K562 (cell line): ENCODE measurements at regions not wholly inside any gene's neighbourhood (a gene's known extent, or its start where the extent isn't known, plus 50 kb on each side); places are given as distances from the start of the nearest gene placed in this dataset.

ENCODE experiments used
- ATAC-seq: fragments of 200-7000 bp; cut with Tn5 transposase; 3 replicates; pipeline ENCODE4 v1.9.1; 2020; ENCODE audit warnings: moderate library complexity
- BruUV-seq: library from RNA; stranded (reverse); fragments of 400-500 nt; replicated peaks from 2 replicates; lab custom pipeline; 2021; lab: Mats Ljungman, UMichigan
- CTCF ChIA-PET: fragments of 300-600 bp; formaldehyde crosslinking; extraction: SDS; loops from one replicate; lab custom pipeline; 2021; ENCODE audit warnings: low intra/inter-chr PET ratio; lab: Yijun Ruan, JAX
- POLR2A ChIA-PET: fragments of 300-600, 350-650 bp; sonication (Branson Sonifier 250); formaldehyde crosslinking; extraction: SDS; loops from one replicate; lab custom pipeline; 2021; ENCODE audit warnings: antibody characterized with exemption, inconsistent platforms; lab: Yijun Ruan, JAX
- DNase-seq, 4 experiments: peaks; one replicate each; pipeline versions ENCODE4 v3.0.0 to v3.0.0-alpha.2; 2011 to 2018; ENCODE audit warnings: low spot score in 3 of 4, mixed read lengths in 3 of 4; ENCODE audit errors: extremely low read depth in 1 of 4
- FAIRE-seq: peaks from 2 replicates; lab custom pipeline; 2011; peaks lifted over from hg19 to GRCh38; lab: Jason Lieb, UNC
- H2AFZ ChIP-seq: 2 replicates; pipeline ENCODE4 v1.6.0; 2011; ENCODE audit warnings: low read depth, low read length, control low read depth, inconsistent platforms
- H3K27ac ChIP-seq: fragments of 200-600 bp; 3 replicates; pipeline ENCODE4 v1.8.0; 2011; ENCODE audit warnings: low read depth, mild to moderate bottlenecking, control low read depth, inconsistent platforms, low read length, moderate library complexity, mixed read lengths; ENCODE audit errors: extremely low read depth
- H3K27me3 ChIP-seq, 2 experiments: fragments of 300-600 bp in 1 of 2; 2 replicates in 1 of 2; 3 replicates in 1 of 2; pipeline versions ENCODE4 v1.6.0 to v1.8.0; 2011; ENCODE audit warnings: inconsistent platforms in 2 of 2, low read length in 2 of 2, mild to moderate bottlenecking in 1 of 2, mixed read lengths in 1 of 2, moderate library complexity in 1 of 2; ENCODE audit not compliant: control insufficient read depth in 2 of 2, insufficient read depth in 2 of 2
- H3K36me3 ChIP-seq: fragments of 300-600 bp; 3 replicates; pipeline ENCODE4 v1.8.0; 2011; ENCODE audit warnings: mild to moderate bottlenecking, low read length, inconsistent platforms; ENCODE audit not compliant: control insufficient read depth, insufficient read depth
- H3K4me1 ChIP-seq, 2 experiments: fragments of 200-600 bp in 1 of 2; replicated peaks in 1 of 2; 2 replicates in 1 of 2; 3 replicates in 1 of 2; pipeline versions ENCODE4 v1.5.1 to v1.8.0; 2011; ENCODE audit warnings: inconsistent platforms in 2 of 2, low read length in 2 of 2, mild to moderate bottlenecking in 1 of 2, mixed read lengths in 1 of 2, moderate library complexity in 1 of 2; ENCODE audit not compliant: control insufficient read depth in 2 of 2, insufficient read depth in 2 of 2
- H3K4me2 ChIP-seq: 2 replicates; pipeline ENCODE4 v1.6.1; 2011; ENCODE audit warnings: low read length, control low read depth, inconsistent platforms, mixed read lengths; ENCODE audit not compliant: insufficient read depth
- H3K4me3 ChIP-seq: fragments of 200-600 bp; sonication (generic), shearing (Covaris generic); 2 replicates; pipeline ENCODE4 v1.5.1; 2016; ENCODE audit warnings: control low read depth, inconsistent platforms
- H3K79me2 ChIP-seq: fragments of 200-600 bp; 3 replicates; pipeline ENCODE4 v1.8.0; 2011; ENCODE audit warnings: low read length, inconsistent platforms; ENCODE audit not compliant: control insufficient read depth, insufficient read depth
- H3K9ac ChIP-seq, 2 experiments: 2 replicates each; pipeline versions ENCODE4 v1.6.0 to v1.6.1; 2011; ENCODE audit warnings: low read depth in 2 of 2, low read length in 2 of 2, control low read depth in 1 of 2, inconsistent platforms in 1 of 2, mild to moderate bottlenecking in 1 of 2, mixed read lengths in 1 of 2; ENCODE audit not compliant: insufficient read depth in 1 of 2
- H3K9me1 ChIP-seq: one replicate; pipeline ENCODE4 v1.6.0; 2011; ENCODE audit warnings: inconsistent platforms, mild to moderate bottlenecking, low read length, moderate library complexity; ENCODE audit not compliant: control insufficient read depth, insufficient read depth
- H3K9me3 ChIP-seq: replicated peaks from 2 replicates; pipeline ENCODE4 v1.5.1; 2011; ENCODE audit warnings: low read depth, low read length, inconsistent platforms; ENCODE audit not compliant: control insufficient read depth, insufficient read depth
- H4K20me1 ChIP-seq: replicated peaks from 2 replicates; pipeline ENCODE4 v1.6.1; 2011; ENCODE audit warnings: low read length, inconsistent platforms, mixed read lengths; ENCODE audit not compliant: control insufficient read depth, insufficient read depth
- BACH1 ChIP-seq: fragments of 200-800 bp; sonication (Bioruptor generic); IDR thresholded peaks from 2 replicates; pipeline ENCODE4 v1.6.1; 2016; ENCODE audit warnings: missing genetic modification characterization, missing compliant biosample characterization
- FOXK2 ChIP-seq, 2 experiments: fragments of 450-650 bp; IDR thresholded peaks in 1 of 2; conservative IDR thresholded peaks in 1 of 2; 2 replicates each; pipeline ENCODE4 v1.6.1; 2016; ENCODE audit warnings: low read depth in 2 of 2, mild to moderate bottlenecking in 1 of 2
- HNRNPUL1 ChIP-seq: fragments of 200-400 bp; formaldehyde crosslinking; IDR thresholded peaks from 2 replicates; pipeline ENCODE4 v1.6.1; 2017; ENCODE audit warnings: low read length
- NR2C1 ChIP-seq, 2 experiments: fragments of 450-650 bp; IDR thresholded peaks; 2 replicates each; pipeline ENCODE4 v1.6.1; 2017; ENCODE audit warnings: mild to moderate bottlenecking in 2 of 2, antibody characterized with exemption in 1 of 2, inconsistent platforms in 1 of 2, missing compliant biosample characterization in 1 of 2, missing genetic modification characterization in 1 of 2
- RFX7 ChIP-seq: fragments of 250-450 bp; sonication (Bioruptor Pico); IDR thresholded peaks from 2 replicates; pipeline ENCODE4 v1.5.1; 2021; ENCODE audit warnings: mild to moderate bottlenecking
- SMARCA4 ChIP-seq: fragments of 450-650 bp; IDR thresholded peaks from 2 replicates; pipeline ENCODE4 v1.6.1; 2016
- SRSF7 ChIP-seq: fragments of 200-400 bp; formaldehyde crosslinking; optimal IDR thresholded peaks from 2 replicates; pipeline ENCODE3; 2017; ENCODE audit warnings: mild to moderate bottlenecking, low read depth, low read length
- STAT5A ChIP-seq: IDR thresholded peaks from 2 replicates; pipeline ENCODE4 v1.6.1; 2012; ENCODE audit warnings: low read length, inconsistent platforms, borderline replicate concordance
- STAT5B ChIP-seq: fragments of 250-450 bp; sonication (Bioruptor Pico); IDR thresholded peaks from 2 replicates; pipeline ENCODE4 v1.8.0; 2021; ENCODE audit warnings: mild to moderate bottlenecking, inconsistent platforms
- THRAP3 ChIP-seq: fragments of 450-650 bp; IDR thresholded peaks from 2 replicates; pipeline ENCODE4 v1.6.1; 2016; ENCODE audit warnings: mild to moderate bottlenecking, inconsistent platforms, borderline replicate concordance
- XRCC4 ChIP-seq: IDR thresholded peaks from one replicate; pipeline ENCODE4 v1.6.1; 2011; ENCODE audit not compliant: insufficient read depth, insufficient read length; ENCODE audit errors: extremely low read depth
- ZNF436 ChIP-seq: fragments of 250-450, 450-650 bp; sonication (Bioruptor Pico); formaldehyde crosslinking; IDR thresholded peaks from 2 replicates; pipeline ENCODE4 v1.7.0; 2020; ENCODE audit warnings: mild to moderate bottlenecking
- WGBS: fragments of 100-300 bp; shearing (Covaris generic); methylation state at CpG from one replicate; pipeline ENCODE4 v1.1.6; 2016; ENCODE audit warnings: low coverage, mixed read lengths; ENCODE audit not compliant: insufficient coverage; ENCODE audit errors: missing lambda C conversion rate; 5-methylcytosine and 5-hydroxymethylcytosine counted together
- in situ Hi-C: fragments of 300-500 bp; cut with MboI; formaldehyde crosslinking; loops from 4 replicates; pipeline ENCODE4 v1.15.0; 2018; ENCODE audit warnings: inconsistent platforms, mixed read lengths
- intact Hi-C: fragments of 100-400 bp; cut with micrococcal nuclease; formaldehyde crosslinking; loops from 2 replicates; pipeline ENCODE4 v1.14.2; 2022
- TF ChIP-seq, protein P1 (sequence below): sonication (generic); formaldehyde crosslinking; IDR thresholded peaks from 2 replicates; pipeline ENCODE4 v1.8.1; 2023; ENCODE audit warnings: mild to moderate bottlenecking, missing genetic modification reagents
- TF ChIP-seq, protein P2 (sequence below): fragments of 250-450 bp; sonication (Bioruptor Pico); IDR thresholded peaks from 2 replicates; pipeline ENCODE4 v1.8.0; 2022; ENCODE audit warnings: inconsistent platforms
- TF ChIP-seq, protein P3 (sequence below): sonication (generic); formaldehyde crosslinking; IDR thresholded peaks from 2 replicates; pipeline ENCODE4 v1.8.0; 2023; ENCODE audit warnings: missing genetic modification reagents, mild to moderate bottlenecking, borderline replicate concordance

DNA sequence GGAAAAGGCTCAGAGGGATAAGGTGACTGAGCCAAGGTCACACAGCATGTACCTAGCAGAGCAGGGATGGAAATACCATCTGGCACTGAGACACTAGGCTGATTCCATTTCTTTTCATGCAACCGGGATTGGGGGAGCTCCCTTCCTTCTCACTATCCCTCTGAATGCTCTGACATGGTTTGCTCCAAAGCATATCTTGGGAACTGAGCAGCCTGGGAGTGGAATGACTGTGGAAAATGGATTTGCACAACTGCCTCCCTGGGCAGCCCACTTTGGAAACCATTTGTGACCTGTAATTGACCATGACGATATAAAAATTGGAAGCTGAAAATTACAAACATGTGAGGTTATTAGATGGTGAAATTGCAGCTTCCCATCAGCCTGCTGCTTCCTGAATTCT, 309.0 kb upstream of the CHD6 start:
- Histone ChIP-seq H3K9ac (no peak overlapping the region), H4K20me1 (no peaks in the 10 kb centered on the region), H3K4me1 (no peaks in the 10 kb centered on the region), H3K4me2 (no peak overlapping the region), H2AFZ (no peak overlapping the region), H3K27me3 (peaks cover 0 to 8% of the 10 kb centered on the region in 2 experiments; a peak in 2 of 5 replicates), H3K4me3 (no peak overlapping the region), H3K9me3 (no peaks in the 10 kb centered on the region), H3K36me3 (no peaks in the 10 kb centered on the region), H3K27ac (no peak overlapping the region), H3K79me2 (no peaks in the 10 kb centered on the region), H3K9me1 (no peaks in the 10 kb centered on the region)
- no peak for DNase-seq
- ChIA-PET POLR2A (interaction anchor here (0.6 kb wide), 1 partner anchor 201 kb away, joined by 3 read pairs; no protein-coding TSS in a partner anchor), CTCF (no interaction called here)
- 0% methylated on average over 2 of the region's 2 CpGs for WGBS
- BruUV-seq = no TSS peak
- no peak for FAIRE-seq
- intact Hi-C loops = no loop called here
- ATAC-seq = no peak
- TF ChIP-seq NR2C1 (IDR thresholded peaks at IDR 0.05) (no peak), NR2C1 (tag; IDR thresholded peaks at IDR 0.05) (no peak), FOXK2 (conservative IDR thresholded peaks at IDR 0.05 in 1 of 2, IDR thresholded peaks at IDR 0.05 in 1 of 2; ENCODE audit: low read depth in 2 of 2) (no peak), RFX7 (no peak), THRAP3 (no peak), SMARCA4 (no peak), HNRNPUL1 (no peak), XRCC4 (no peak), SRSF7 (no peak), ZNF436 (CRISPR knock-in tag) (no peak), STAT5A (no peak), BACH1 (tag) (no peak), STAT5B (CRISPR knock-in tag) (no peak)
- TF ChIP-seq, protein P1, sequence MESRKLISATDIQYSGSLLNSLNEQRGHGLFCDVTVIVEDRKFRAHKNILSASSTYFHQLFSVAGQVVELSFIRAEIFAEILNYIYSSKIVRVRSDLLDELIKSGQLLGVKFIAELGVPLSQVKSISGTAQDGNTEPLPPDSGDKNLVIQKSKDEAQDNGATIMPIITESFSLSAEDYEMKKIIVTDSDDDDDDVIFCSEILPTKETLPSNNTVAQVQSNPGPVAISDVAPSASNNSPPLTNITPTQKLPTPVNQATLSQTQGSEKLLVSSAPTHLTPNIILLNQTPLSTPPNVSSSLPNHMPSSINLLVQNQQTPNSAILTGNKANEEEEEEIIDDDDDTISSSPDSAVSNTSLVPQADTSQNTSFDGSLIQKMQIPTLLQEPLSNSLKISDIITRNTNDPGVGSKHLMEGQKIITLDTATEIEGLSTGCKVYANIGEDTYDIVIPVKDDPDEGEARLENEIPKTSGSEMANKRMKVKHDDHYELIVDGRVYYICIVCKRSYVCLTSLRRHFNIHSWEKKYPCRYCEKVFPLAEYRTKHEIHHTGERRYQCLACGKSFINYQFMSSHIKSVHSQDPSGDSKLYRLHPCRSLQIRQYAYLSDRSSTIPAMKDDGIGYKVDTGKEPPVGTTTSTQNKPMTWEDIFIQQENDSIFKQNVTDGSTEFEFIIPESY = no peak
- TF ChIP-seq, protein P2, sequence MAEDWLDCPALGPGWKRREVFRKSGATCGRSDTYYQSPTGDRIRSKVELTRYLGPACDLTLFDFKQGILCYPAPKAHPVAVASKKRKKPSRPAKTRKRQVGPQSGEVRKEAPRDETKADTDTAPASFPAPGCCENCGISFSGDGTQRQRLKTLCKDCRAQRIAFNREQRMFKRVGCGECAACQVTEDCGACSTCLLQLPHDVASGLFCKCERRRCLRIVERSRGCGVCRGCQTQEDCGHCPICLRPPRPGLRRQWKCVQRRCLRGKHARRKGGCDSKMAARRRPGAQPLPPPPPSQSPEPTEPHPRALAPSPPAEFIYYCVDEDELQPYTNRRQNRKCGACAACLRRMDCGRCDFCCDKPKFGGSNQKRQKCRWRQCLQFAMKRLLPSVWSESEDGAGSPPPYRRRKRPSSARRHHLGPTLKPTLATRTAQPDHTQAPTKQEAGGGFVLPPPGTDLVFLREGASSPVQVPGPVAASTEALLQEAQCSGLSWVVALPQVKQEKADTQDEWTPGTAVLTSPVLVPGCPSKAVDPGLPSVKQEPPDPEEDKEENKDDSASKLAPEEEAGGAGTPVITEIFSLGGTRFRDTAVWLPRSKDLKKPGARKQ (CRISPR knock-in tag) = no peak
- TF ChIP-seq, protein P3, sequence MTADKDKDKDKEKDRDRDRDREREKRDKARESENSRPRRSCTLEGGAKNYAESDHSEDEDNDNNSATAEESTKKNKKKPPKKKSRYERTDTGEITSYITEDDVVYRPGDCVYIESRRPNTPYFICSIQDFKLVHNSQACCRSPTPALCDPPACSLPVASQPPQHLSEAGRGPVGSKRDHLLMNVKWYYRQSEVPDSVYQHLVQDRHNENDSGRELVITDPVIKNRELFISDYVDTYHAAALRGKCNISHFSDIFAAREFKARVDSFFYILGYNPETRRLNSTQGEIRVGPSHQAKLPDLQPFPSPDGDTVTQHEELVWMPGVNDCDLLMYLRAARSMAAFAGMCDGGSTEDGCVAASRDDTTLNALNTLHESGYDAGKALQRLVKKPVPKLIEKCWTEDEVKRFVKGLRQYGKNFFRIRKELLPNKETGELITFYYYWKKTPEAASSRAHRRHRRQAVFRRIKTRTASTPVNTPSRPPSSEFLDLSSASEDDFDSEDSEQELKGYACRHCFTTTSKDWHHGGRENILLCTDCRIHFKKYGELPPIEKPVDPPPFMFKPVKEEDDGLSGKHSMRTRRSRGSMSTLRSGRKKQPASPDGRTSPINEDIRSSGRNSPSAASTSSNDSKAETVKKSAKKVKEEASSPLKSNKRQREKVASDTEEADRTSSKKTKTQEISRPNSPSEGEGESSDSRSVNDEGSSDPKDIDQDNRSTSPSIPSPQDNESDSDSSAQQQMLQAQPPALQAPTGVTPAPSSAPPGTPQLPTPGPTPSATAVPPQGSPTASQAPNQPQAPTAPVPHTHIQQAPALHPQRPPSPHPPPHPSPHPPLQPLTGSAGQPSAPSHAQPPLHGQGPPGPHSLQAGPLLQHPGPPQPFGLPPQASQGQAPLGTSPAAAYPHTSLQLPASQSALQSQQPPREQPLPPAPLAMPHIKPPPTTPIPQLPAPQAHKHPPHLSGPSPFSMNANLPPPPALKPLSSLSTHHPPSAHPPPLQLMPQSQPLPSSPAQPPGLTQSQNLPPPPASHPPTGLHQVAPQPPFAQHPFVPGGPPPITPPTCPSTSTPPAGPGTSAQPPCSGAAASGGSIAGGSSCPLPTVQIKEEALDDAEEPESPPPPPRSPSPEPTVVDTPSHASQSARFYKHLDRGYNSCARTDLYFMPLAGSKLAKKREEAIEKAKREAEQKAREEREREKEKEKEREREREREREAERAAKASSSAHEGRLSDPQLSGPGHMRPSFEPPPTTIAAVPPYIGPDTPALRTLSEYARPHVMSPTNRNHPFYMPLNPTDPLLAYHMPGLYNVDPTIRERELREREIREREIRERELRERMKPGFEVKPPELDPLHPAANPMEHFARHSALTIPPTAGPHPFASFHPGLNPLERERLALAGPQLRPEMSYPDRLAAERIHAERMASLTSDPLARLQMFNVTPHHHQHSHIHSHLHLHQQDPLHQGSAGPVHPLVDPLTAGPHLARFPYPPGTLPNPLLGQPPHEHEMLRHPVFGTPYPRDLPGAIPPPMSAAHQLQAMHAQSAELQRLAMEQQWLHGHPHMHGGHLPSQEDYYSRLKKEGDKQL (CRISPR knock-in tag) = no peak
- in situ Hi-C loops = no loop called here
